HEK293 (cell line): ENCODE measurements at regions not wholly inside any gene's neighbourhood (a gene's known extent, or its start where the extent isn't known, plus 50 kb on each side); places are given as distances from the start of the nearest gene placed in this dataset.

ENCODE experiments used
- CTCF ChIA-PET: fragments of 350-600 bp; formaldehyde crosslinking; extraction: SDS; loops from one replicate; lab custom pipeline; 2021; ENCODE audit warnings: antibody characterized with exemption; lab: Yijun Ruan, JAX
- POLR2A ChIA-PET: fragments of 300-600 bp; formaldehyde crosslinking; extraction: SDS; loops from one replicate; lab custom pipeline; 2020; ENCODE audit warnings: antibody characterized with exemption, inconsistent platforms; lab: Yijun Ruan, JAX
- H3K27ac ChIP-seq: fragments of 200-500 bp; sonication (Bioruptor generic); 2 replicates; pipeline ENCODE4 v1.5.1; 2014; ENCODE audit warnings: low read depth, low read length, control low read depth, inconsistent platforms; ENCODE audit errors: extremely low read depth
- H3K36me3 ChIP-seq, 2 experiments: fragments of 200-500 bp in 1 of 2; sonication (Bioruptor generic) in 1 of 2; 1 replicate in 1 of 2; 2 replicates in 1 of 2; pipeline ENCODE4 v1.5.1; 2014 to 2017; ENCODE audit warnings: inconsistent platforms in 2 of 2, low read length in 2 of 2; ENCODE audit not compliant: control insufficient read depth in 2 of 2, insufficient read depth in 1 of 2
- H3K4me1 ChIP-seq: fragments of 200-500 bp; sonication (Bioruptor generic); 2 replicates; pipeline ENCODE4 v1.5.1; 2014; ENCODE audit warnings: mild to moderate bottlenecking, low read length, inconsistent platforms; ENCODE audit not compliant: control insufficient read depth, insufficient read depth
- H3K4me3 ChIP-seq: 2 replicates; pipeline ENCODE4 v1.5.1; 2011; ENCODE audit warnings: low read depth, mild to moderate bottlenecking, control low read depth, low read length, moderate library complexity
- H3K9me3 ChIP-seq: fragments of 200-500 bp; sonication (Bioruptor generic); 2 replicates; pipeline ENCODE4 v1.5.1; 2014; ENCODE audit warnings: low read depth, low read length, inconsistent platforms; ENCODE audit not compliant: control insufficient read depth, insufficient read depth
- KLF1 ChIP-seq: fragments of 450-650 bp; formaldehyde crosslinking; IDR thresholded peaks from 2 replicates; pipeline ENCODE4 v1.5.1; 2016; ENCODE audit warnings: missing biosample characterization, missing genetic modification characterization
- MEIS1 ChIP-seq: sonication (generic); formaldehyde crosslinking; IDR thresholded peaks from 2 replicates; pipeline ENCODE4 v1.8.1; 2022; ENCODE audit warnings: missing genetic modification reagents, mild to moderate bottlenecking, borderline replicate concordance
- OVOL3 ChIP-seq: fragments of 450-650 bp; formaldehyde crosslinking; IDR thresholded peaks from 2 replicates; pipeline ENCODE4 v1.5.1; 2016; ENCODE audit warnings: missing biosample characterization, missing genetic modification characterization
- PRDM6 ChIP-seq: fragments of 450-650 bp; formaldehyde crosslinking; IDR thresholded peaks from 2 replicates; pipeline ENCODE4 v1.5.1; 2017; ENCODE audit warnings: missing biosample characterization, missing genetic modification characterization
- ZBTB1 ChIP-seq: fragments of 450-650 bp; formaldehyde crosslinking; IDR thresholded peaks from 2 replicates; pipeline ENCODE4 v1.5.1; 2016; ENCODE audit warnings: missing biosample characterization, missing genetic modification characterization
- ZBTB21 ChIP-seq: fragments of 450-650 bp; formaldehyde crosslinking; IDR thresholded peaks from 2 replicates; pipeline ENCODE4 v1.5.1; 2017; ENCODE audit warnings: missing biosample characterization, missing genetic modification characterization
- ZFP37 ChIP-seq: fragments of 450-650 bp; formaldehyde crosslinking; IDR thresholded peaks from 2 replicates; pipeline ENCODE4 v1.5.1; 2016; ENCODE audit warnings: missing biosample characterization, missing genetic modification characterization
- ZFP69B ChIP-seq: fragments of 450-650 bp; formaldehyde crosslinking; IDR thresholded peaks from 2 replicates; pipeline ENCODE4 v1.5.1; 2016; ENCODE audit warnings: missing biosample characterization, missing genetic modification characterization
- ZNF114 ChIP-seq: fragments of 450-650 bp; formaldehyde crosslinking; IDR thresholded peaks from 2 replicates; pipeline ENCODE4 v1.5.0; 2017; ENCODE audit warnings: missing biosample characterization, missing genetic modification characterization
- ZNF121 ChIP-seq: fragments of 450-650 bp; formaldehyde crosslinking; IDR thresholded peaks from 2 replicates; pipeline ENCODE4 v1.5.1; 2016; ENCODE audit warnings: missing biosample characterization, missing genetic modification characterization
- ZNF2 ChIP-seq: fragments of 450-650 bp; formaldehyde crosslinking; IDR thresholded peaks from 2 replicates; pipeline ENCODE4 v1.5.1; 2016; ENCODE audit warnings: missing biosample characterization, missing genetic modification characterization
- ZNF473 ChIP-seq: fragments of 450-650 bp; formaldehyde crosslinking; IDR thresholded peaks from 2 replicates; pipeline ENCODE4 v1.5.1; 2017; ENCODE audit warnings: missing biosample characterization, missing genetic modification characterization
- ZNF501 ChIP-seq: fragments of 450-650 bp; formaldehyde crosslinking; IDR thresholded peaks from 2 replicates; pipeline ENCODE4 v1.5.1; 2016; ENCODE audit warnings: missing biosample characterization, missing genetic modification characterization
- ZNF548 ChIP-seq: fragments of 450-650 bp; formaldehyde crosslinking; IDR thresholded peaks from 2 replicates; pipeline ENCODE4 v1.5.1; 2016; ENCODE audit warnings: missing biosample characterization, missing genetic modification characterization
- ZNF707 ChIP-seq: fragments of 450-650 bp; formaldehyde crosslinking; IDR thresholded peaks from 2 replicates; pipeline ENCODE4 v1.5.1; 2016; ENCODE audit warnings: missing biosample characterization, missing genetic modification characterization
- ZSCAN16 ChIP-seq: fragments of 450-650 bp; formaldehyde crosslinking; IDR thresholded peaks from 2 replicates; pipeline ENCODE4 v1.5.1; 2016; ENCODE audit warnings: missing biosample characterization, missing genetic modification characterization
- TF ChIP-seq, protein P1 (sequence below): fragments of 450-650 bp; formaldehyde crosslinking; IDR thresholded peaks from 2 replicates; pipeline ENCODE4 v1.5.1; 2016; ENCODE audit warnings: missing biosample characterization, missing genetic modification characterization

DNA sequence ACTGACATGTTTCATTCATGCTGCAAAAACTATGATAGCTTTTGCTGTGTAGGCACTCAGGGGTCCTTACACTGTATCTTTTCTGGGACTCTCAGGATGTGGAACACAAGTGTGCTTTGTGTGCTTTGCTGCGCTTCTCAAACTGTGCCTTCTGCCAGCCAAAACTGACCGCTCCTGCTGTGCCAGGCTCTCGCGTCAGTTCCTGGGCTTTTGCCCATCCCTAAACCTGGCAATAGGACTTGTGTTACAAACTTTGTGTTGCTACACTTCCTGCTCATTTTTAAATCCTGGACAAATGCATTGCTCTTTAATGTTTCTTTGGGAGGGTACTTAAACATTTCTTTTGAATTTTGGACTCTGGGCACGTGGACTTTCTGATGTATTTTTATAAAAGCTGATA is 60.3 kb downstream of the DIPK2A start (continued):
- TF ChIP-seq, protein P1, sequence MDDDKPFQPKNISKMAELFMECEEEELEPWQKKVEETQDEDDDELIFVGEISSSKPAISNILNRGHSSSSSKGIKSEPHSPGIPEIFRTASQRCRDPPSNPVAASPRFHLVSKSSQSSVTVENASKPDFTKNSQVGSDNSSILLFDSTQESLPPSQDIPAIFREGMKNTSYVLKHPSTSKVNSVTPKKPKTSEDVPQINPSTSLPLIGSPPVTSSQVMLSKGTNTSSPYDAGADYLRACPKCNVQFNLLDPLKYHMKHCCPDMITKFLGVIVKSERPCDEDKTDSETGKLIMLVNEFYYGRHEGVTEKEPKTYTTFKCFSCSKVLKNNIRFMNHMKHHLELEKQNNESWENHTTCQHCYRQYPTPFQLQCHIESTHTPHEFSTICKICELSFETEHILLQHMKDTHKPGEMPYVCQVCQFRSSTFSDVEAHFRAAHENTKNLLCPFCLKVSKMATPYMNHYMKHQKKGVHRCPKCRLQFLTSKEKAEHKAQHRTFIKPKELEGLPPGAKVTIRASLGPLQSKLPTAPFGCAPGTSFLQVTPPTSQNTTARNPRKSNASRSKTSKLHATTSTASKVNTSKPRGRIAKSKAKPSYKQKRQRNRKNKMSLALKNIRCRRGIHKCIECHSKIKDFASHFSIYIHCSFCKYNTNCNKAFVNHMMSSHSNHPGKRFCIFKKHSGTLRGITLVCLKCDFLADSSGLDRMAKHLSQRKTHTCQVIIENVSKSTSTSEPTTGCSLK (tag by site-specific recombination), result no peak
- TF ChIP-seq ZNF473 (tag by site-specific recombination) (no peak), ZFP69B (tag by site-specific recombination) (no peak), ZNF2 (tag by site-specific recombination) (no peak), OVOL3 (tag by site-specific recombination) (no peak), ZNF121 (tag by site-specific recombination) (no peak), ZNF707 (tag by site-specific recombination) (no peak), ZNF548 (tag by site-specific recombination) (no peak), KLF1 (tag by site-specific recombination) (no peak)

DNA sequence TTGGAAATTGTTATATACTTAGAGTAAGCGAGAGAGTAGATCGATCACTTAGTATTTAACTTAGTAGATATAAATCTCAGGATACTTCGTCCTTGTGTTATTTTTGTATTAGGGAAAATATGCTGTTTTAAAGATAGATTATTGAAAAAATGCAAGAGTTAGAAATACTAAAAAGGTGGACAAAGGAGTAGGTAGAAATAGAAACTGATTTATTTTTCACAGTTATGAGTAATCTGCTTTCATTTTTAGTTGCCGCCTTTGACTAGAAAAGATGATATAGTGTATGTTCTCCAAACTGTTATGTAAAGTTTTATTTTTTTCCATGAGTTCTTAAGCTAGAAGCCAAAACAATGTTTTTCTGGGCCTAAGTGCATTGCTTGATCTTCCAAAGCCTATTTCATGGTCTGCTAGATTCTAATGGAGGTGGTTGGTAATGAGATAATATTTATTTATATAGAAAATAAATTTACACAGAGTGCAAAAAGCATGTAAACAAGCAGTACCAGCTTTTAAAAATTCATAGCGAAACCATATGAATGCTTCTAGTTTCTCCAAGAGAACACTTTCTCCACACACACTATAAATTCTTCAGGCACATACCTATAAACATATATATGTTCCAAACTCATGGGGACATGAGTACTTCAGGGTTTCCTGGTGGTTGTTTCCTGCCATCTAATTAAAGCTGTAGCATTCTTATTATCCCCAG is 61.1 kb downstream of the DIPK2A start:
- POLR2A ChIA-PET, result no interaction called here
- no peaks in the 10 kb centered on the region for H3K4me1 ChIP-seq
- TF ChIP-seq PRDM6 (tag by site-specific recombination) (no peak), ZNF501 (tag by site-specific recombination) (no peak), ZFP37 (tag by site-specific recombination) (no peak), ZSCAN16 (no peak), MEIS1 (CRISPR knock-in tag) (no peak), ZBTB1 (tag by site-specific recombination) (no peak), ZBTB21 (no peak)
- TF ChIP-seq, all 188 proteins: peak for 0
- Histone ChIP-seq H3K36me3 (no peaks in the 10 kb centered on the region), H3K4me3 (no peak overlapping the region), H3K9me3 (no peaks in the 10 kb centered on the region), H3K27ac (no peak overlapping the region)
- CTCF ChIA-PET, result no interaction called here

DNA sequence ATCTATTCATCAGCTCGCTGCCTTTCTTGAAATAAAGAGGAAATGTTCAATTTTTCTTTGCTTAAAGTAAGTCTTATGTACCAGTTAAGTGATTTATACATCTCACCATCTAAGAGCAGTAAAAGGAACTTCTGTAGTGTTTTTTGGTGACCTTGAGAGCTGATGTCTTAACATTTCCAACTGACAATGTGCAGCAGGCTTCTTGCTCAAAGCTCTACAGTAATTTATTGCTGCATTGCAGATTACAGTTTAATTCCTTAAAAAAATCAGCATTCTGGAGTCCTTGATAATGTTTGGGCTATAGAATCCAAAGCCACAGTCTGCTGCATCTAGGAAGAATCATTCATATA is 61.6 kb downstream of the DIPK2A start:
- no peaks in the 10 kb centered on the region for H3K9me3 ChIP-seq
- no peak overlapping the region for H3K4me3 ChIP-seq
- H3K4me1 ChIP-seq, result no peaks in the 10 kb centered on the region
- no peak overlapping the region for H3K27ac ChIP-seq
- CTCF ChIA-PET, result no interaction called here
- no peak for TF ChIP-seq ZNF114
- POLR2A ChIA-PET, result no interaction called here
- H3K36me3 ChIP-seq, result no peaks in the 10 kb centered on the region

DNA sequence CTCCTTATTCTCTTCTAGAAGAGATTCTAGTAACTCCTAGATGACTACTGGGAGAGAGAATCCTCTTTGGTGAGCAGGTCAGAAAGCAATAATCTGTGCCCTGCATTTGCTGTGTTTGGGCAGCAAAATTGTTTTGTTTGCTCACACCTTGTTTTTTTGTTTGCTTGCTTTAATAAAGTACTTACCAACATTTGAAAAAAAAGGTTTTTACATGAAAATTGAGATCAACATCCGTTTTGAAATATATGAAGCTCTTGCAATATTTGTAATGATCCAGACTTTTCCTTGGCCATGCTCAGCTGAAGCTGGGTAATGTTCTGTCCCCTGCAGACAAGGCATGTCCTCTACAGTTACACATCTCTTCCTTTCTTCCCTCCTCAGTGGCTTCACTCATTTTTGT is 62.2 kb downstream of the DIPK2A start:
- CTCF ChIA-PET, result no interaction called here

More for the DNA sequence above, 62.2 kb downstream of the DIPK2A start:
- TF ChIP-seq ZFP37 (tag by site-specific recombination), result no peak
- H3K4me3 ChIP-seq, result no peak overlapping the region
- POLR2A ChIA-PET, result no interaction called here
- H3K9me3 ChIP-seq, result no peaks in the 10 kb centered on the region
- no peaks in the 10 kb centered on the region for H3K4me1 ChIP-seq
- no peaks in the 10 kb centered on the region for H3K36me3 ChIP-seq
- no peak overlapping the region for H3K27ac ChIP-seq
